Endodermal cell (in vitro differentiated cells): ENCODE measurements at regions not wholly inside any gene's neighbourhood (a gene's known extent, or its start where the extent isn't known, plus 50 kb on each side); places are given as distances from the start of the nearest gene placed in this dataset.

Experiments used
- DNase-seq: peaks from one replicate; pipeline ENCODE4 v3.0.0-alpha.2; 2017
- H3K27ac ChIP-seq: 2 replicates; pipeline ENCODE4 v1.5.1; 2013; ENCODE audit warnings: mild to moderate bottlenecking, low read depth, low read length, moderate library complexity
- H3K27me3 ChIP-seq: 2 replicates; pipeline ENCODE4 v1.6.1; 2013; ENCODE audit warnings: mild to moderate bottlenecking, low read length, moderate library complexity; ENCODE audit not compliant: insufficient read depth, control insufficient read depth, poor library complexity, severe bottlenecking
- H3K36me3 ChIP-seq: 2 replicates; pipeline ENCODE4 v1.7.0; 2013; ENCODE audit warnings: mild to moderate bottlenecking, low read length, moderate library complexity; ENCODE audit not compliant: control insufficient read depth, insufficient read depth
- H3K4me1 ChIP-seq: one replicate; pipeline ENCODE4 v1.7.0; 2013; ENCODE audit warnings: low read length; ENCODE audit not compliant: control insufficient read depth, insufficient read depth
- H3K4me3 ChIP-seq: 2 replicates; pipeline ENCODE4 v1.5.1; 2013; ENCODE audit warnings: mild to moderate bottlenecking, low read length, moderate library complexity
- H3K9ac ChIP-seq: 2 replicates; pipeline ENCODE4 v1.6.1; 2013; ENCODE audit warnings: mild to moderate bottlenecking, low read length, moderate library complexity; ENCODE audit not compliant: poor library complexity, severe bottlenecking; ENCODE audit errors: extremely low read depth
- H3K9me3 ChIP-seq: 2 replicates; pipeline ENCODE4 v1.6.1; 2013; ENCODE audit warnings: mild to moderate bottlenecking, low read length, moderate library complexity; ENCODE audit not compliant: control insufficient read depth
- H3K27ac Mint-ChIP-seq: 2 replicates; pipeline ENCODE4 v1.8.0; 2020; ENCODE audit warnings: mixed read lengths
- H3K27me3 Mint-ChIP-seq: 2 replicates; pipeline ENCODE4 v1.8.0; 2021; ENCODE audit warnings: mild to moderate bottlenecking, mixed read lengths; ENCODE audit not compliant: insufficient read depth
- H3K36me3 Mint-ChIP-seq: 2 replicates; pipeline ENCODE4 v1.8.0; 2020; ENCODE audit warnings: low read depth, mixed read lengths
- H3K4me1 Mint-ChIP-seq: 2 replicates; pipeline ENCODE4 v1.8.0; 2020; ENCODE audit warnings: mixed read lengths
- H3K4me3 Mint-ChIP-seq: 2 replicates; pipeline ENCODE4 v1.8.0; 2020; ENCODE audit warnings: mild to moderate bottlenecking, moderate library complexity, mixed read lengths
- H3K9me3 Mint-ChIP-seq: 2 replicates; pipeline ENCODE4 v1.8.0; 2020; ENCODE audit warnings: mild to moderate bottlenecking, mixed read lengths
- CTCF ChIP-seq: fragments of 200-600 bp; sonication (generic); conservative IDR thresholded peaks from 2 replicates; pipeline ENCODE4 v1.5.0; 2021; ENCODE audit warnings: antibody characterized with exemption, mild to moderate bottlenecking
- WGBS, 2 experiments: methylation state at CpG; one replicate each; pipeline versions ENCODE4 v1.1.5 to v1.1.7; 2013; ENCODE audit warnings: missing lambda C conversion rate in 2 of 2, mixed read lengths in 1 of 2; ENCODE audit not compliant: insufficient coverage in 1 of 2, insufficient read length in 1 of 2; 5-methylcytosine and 5-hydroxymethylcytosine counted together

- 100% methylated on average over 1 of the region's 1 CpG; no CpG with 5 or more reads in 1 of the 2 experiments for WGBS, 2 experiments
- no peaks in the 10 kb centered on the region for H3K36me3 ChIP-seq
- no peak for DNase-seq
- TF ChIP-seq CTCF = no peak
- Mint-ChIP-seq H3K9me3 (no peaks in the 10 kb centered on the region), H3K4me3 (no peak overlapping the region), H3K27me3 (no peaks in the 10 kb centered on the region), H3K36me3 (no peaks in the 10 kb centered on the region), H3K4me1 (peaks cover 3% of the 10 kb centered on the region), H3K27ac (no peak overlapping the region)
- H3K9ac ChIP-seq = no peak overlapping the region
- no peaks in the 10 kb centered on the region for H3K4me1 ChIP-seq
- H3K27me3 ChIP-seq = no peaks in the 10 kb centered on the region
- H3K9me3 ChIP-seq = no peaks in the 10 kb centered on the region
- H3K27ac ChIP-seq = no peak overlapping the region
- H3K4me3 ChIP-seq = no peak overlapping the region
Observed at GRCh38 chr3:77935418-77935817, 895.5 kb downstream of the ROBO2 start.

- H3K27ac Mint-ChIP-seq = no peak overlapping the region
- no peak for TF ChIP-seq CTCF
- H3K27me3 ChIP-seq = no peaks in the 10 kb centered on the region
Observed at GRCh38 chr3:77939726-77940125, 899.8 kb downstream of the ROBO2 start.

GRCh38 chr3:77943598-77943997 is 903.7 kb downstream of the ROBO2 start:
- Histone ChIP-seq H3K9ac (no peak overlapping the region), H3K36me3 (no peaks in the 10 kb centered on the region), H3K27me3 (no peaks in the 10 kb centered on the region), H3K9me3 (no peaks in the 10 kb centered on the region), H3K27ac (no peak overlapping the region), H3K4me1 (no peaks in the 10 kb centered on the region), H3K4me3 (no peak overlapping the region)
- Mint-ChIP-seq H3K9me3 (no peaks in the 10 kb centered on the region), H3K4me3 (no peak overlapping the region), H3K36me3 (no peaks in the 10 kb centered on the region), H3K4me1 (no peaks in the 10 kb centered on the region), H3K27ac (no peak overlapping the region), H3K27me3 (no peaks in the 10 kb centered on the region)
- no peak for DNase-seq
- no peak for TF ChIP-seq CTCF
- WGBS, 2 experiments = 90% methylated on average over 3 of the region's 4 CpGs; no CpG with 5 or more reads in 1 of the 2 experiments

More at GRCh38 chr3:77939726-77940125, 899.8 kb downstream of the ROBO2 start:
- H3K9ac ChIP-seq = no peak overlapping the region
- Mint-ChIP-seq H3K4me1 (no peaks in the 10 kb centered on the region), H3K36me3 (no peaks in the 10 kb centered on the region), H3K27me3 (no peaks in the 10 kb centered on the region), H3K9me3 (no peaks in the 10 kb centered on the region), H3K4me3 (no peak overlapping the region)
- no peak overlapping the region for H3K4me3 ChIP-seq
- WGBS, 2 experiments = 100% methylated on average over 1 of the region's 1 CpG; no CpG with 5 or more reads in 1 of the 2 experiments
- H3K36me3 ChIP-seq = no peaks in the 10 kb centered on the region
- no peaks in the 10 kb centered on the region for H3K9me3 ChIP-seq
- H3K4me1 ChIP-seq = no peaks in the 10 kb centered on the region
- no peak for DNase-seq
- H3K27ac ChIP-seq = no peak overlapping the region
